Body of pancreas (tissue), 4 donors: ENCODE measurements at regions not wholly inside any gene's neighbourhood (a gene's known extent, or its start where the extent isn't known, plus 50 kb on each side); places are given as distances from the start of the nearest gene placed in this dataset.

Experiments used
- ATAC-seq: fragments of 150-250 bp; one replicate; pipeline ENCODE4 v1.9.1; 2016
- DNase-seq, 4 donors: peaks; one replicate each; pipeline ENCODE4 v3.0.0-alpha.2; 2019
- H3K27ac ChIP-seq, 4 donors: fragments of 200-600 bp; sonication (generic); 1 replicate in 3 of 4; 2 replicates in 1 of 4; pipeline versions ENCODE4 v1.5.1 to v1.6.1; 2016 to 2019; ENCODE audit warnings: mild to moderate bottlenecking in 1 of 4, mixed read lengths in 1 of 4, moderate library complexity in 1 of 4
- H3K27me3 ChIP-seq, 2 donors: fragments of 200-600 bp; sonication (generic); one replicate each; pipeline ENCODE4 v1.6.0; 2016; ENCODE audit warnings: mild to moderate bottlenecking in 1 of 2
- H3K36me3 ChIP-seq, 2 donors: fragments of 200-600 bp; sonication (generic); replicated peaks in 1 of 2; 2 replicates each; pipeline ENCODE4 v1.5.1; 2016; ENCODE audit warnings: low read depth in 2 of 2; ENCODE audit not compliant: insufficient read depth in 1 of 2
- H3K4me1 ChIP-seq: fragments of 200-600 bp; sonication (generic); one replicate; pipeline ENCODE4 v1.6.0; 2016
- H3K4me3 ChIP-seq, 2 donors: fragments of 200-600 bp; sonication (generic); 1 replicate in 1 of 2; 2 replicates in 1 of 2; pipeline ENCODE4 v1.5.1; 2016 to 2019
- H3K9me3 ChIP-seq, 3 donors: fragments of 200-600 bp; sonication (generic); 1 replicate in 2 of 3; 2 replicates in 1 of 3; pipeline ENCODE4 v1.5.1; 2016
- CTCF ChIP-seq, 7 experiments: fragments of 450-650 bp in 4 of 7; fragments of 200-600 bp in 3 of 7; sonication (generic) in 3 of 7; IDR thresholded peaks; one replicate each; pipeline ENCODE4 v1.5.1; 2016 to 2019; ENCODE audit warnings: antibody characterized with exemption in 7 of 7
- POLR2A ChIP-seq, 3 donors: fragments of 450-650 bp; IDR thresholded peaks; one replicate each; pipeline ENCODE4 v1.6.1; 2016; ENCODE audit warnings: antibody characterized with exemption in 3 of 3, mild to moderate bottlenecking in 2 of 3
- WGBS, 2 donors: methylation state at CpG; one replicate each; pipeline ENCODE4 v1.1.5; 2017; 5-methylcytosine and 5-hydroxymethylcytosine counted together
- intact Hi-C: fragments of 100-400 bp; cut with DNase I; formaldehyde crosslinking; loops from one replicate; pipeline ENCODE4 v1.15.1; 2023

- 85 to 86% methylated on average over 8 of the region's 8 CpGs for WGBS, 2 donors
- H3K27me3 ChIP-seq, result no peaks in the 10 kb centered on the region
- ATAC-seq, result no peak
- no peak overlapping the region for H3K4me3 ChIP-seq
- H3K36me3 ChIP-seq, result no peaks in the 10 kb centered on the region
- H3K27ac ChIP-seq, result no peak overlapping the region
- DNase-seq, result peak in 1 of 4 donors; percentile 11
- TF ChIP-seq POLR2A (IDR thresholded peaks at IDR 0.05), result no peak
- H3K4me1 ChIP-seq, result no peaks in the 10 kb centered on the region
- intact Hi-C loops, result no loop called here
- H3K9me3 ChIP-seq, result no peaks in the 10 kb centered on the region
These were observed 219.9 kb downstream of the ALDH8A1 start for GRCh38 chr6:134730013-134730412.

GRCh38 chr6:134729561-134729960 lies 220.3 kb downstream of the ALDH8A1 start:
- intact Hi-C loops, result no loop called here
- 75 to 87% methylated on average over 4 of the region's 4 CpGs for WGBS, 2 donors

GRCh38 chr6:134727081-134727480 lies 222.8 kb downstream of the ALDH8A1 start:
- Histone ChIP-seq H3K4me1 (no peaks in the 10 kb centered on the region), H3K4me3 (no peak overlapping the region), H3K27ac (no peak overlapping the region), H3K27me3 (no peaks in the 10 kb centered on the region), H3K9me3 (no peaks in the 10 kb centered on the region), H3K36me3 (no peaks in the 10 kb centered on the region)
- WGBS, 2 donors, result 73 to 77% methylated on average over 2 of the region's 2 CpGs
- DNase-seq, result no peak
- intact Hi-C loops, result no loop called here
- ATAC-seq, result no peak
- TF ChIP-seq CTCF (IDR thresholded peaks at IDR 0.05), result no peak
- no peak for TF ChIP-seq POLR2A (IDR thresholded peaks at IDR 0.05)

More at GRCh38 chr6:134729561-134729960, 220.3 kb downstream of the ALDH8A1 start:
- H3K4me1 ChIP-seq, result no peaks in the 10 kb centered on the region
- DNase-seq (no peak), ATAC-seq (no peak)
- no peak overlapping the region for H3K4me3 ChIP-seq
- TF ChIP-seq CTCF (IDR thresholded peaks at IDR 0.05), result no peak
- TF ChIP-seq POLR2A (IDR thresholded peaks at IDR 0.05), result no peak
- H3K27me3 ChIP-seq, result no peaks in the 10 kb centered on the region
- no peaks in the 10 kb centered on the region for H3K36me3 ChIP-seq
- no peak overlapping the region for H3K27ac ChIP-seq
- no peaks in the 10 kb centered on the region for H3K9me3 ChIP-seq

GRCh38 chr6:134725590-134725989 lies 224.3 kb downstream of the ALDH8A1 start:
- H3K4me3 ChIP-seq, result no peak overlapping the region
- H3K9me3 ChIP-seq, result no peaks in the 10 kb centered on the region
- DNase-seq (no peak), ATAC-seq (no peak)
- H3K27ac ChIP-seq, result no peak overlapping the region
- intact Hi-C loops, result no loop called here
- no peaks in the 10 kb centered on the region for H3K4me1 ChIP-seq
- no peak for TF ChIP-seq CTCF (IDR thresholded peaks at IDR 0.05)
- no peak for TF ChIP-seq POLR2A (IDR thresholded peaks at IDR 0.05)
- no peaks in the 10 kb centered on the region for H3K27me3 ChIP-seq
- H3K36me3 ChIP-seq, result no peaks in the 10 kb centered on the region
- WGBS, 2 donors, result 74 to 100% methylated on average over 1 of the region's 1 CpG

GRCh38 chr6:134724771-134725340 lies 225.0 kb downstream of the ALDH8A1 start:
- WGBS, 2 donors, result 49 to 63% methylated on average over 8 of the region's 8 CpGs
- no peak for TF ChIP-seq POLR2A (IDR thresholded peaks at IDR 0.05)
- TF ChIP-seq CTCF (IDR thresholded peaks at IDR 0.05), result no peak
- no peak overlapping the region for H3K4me3 ChIP-seq
- no peaks in the 10 kb centered on the region for H3K9me3 ChIP-seq
- H3K36me3 ChIP-seq, result no peaks in the 10 kb centered on the region
- peak overlapping the region in 1 of 4 donors; percentile 9 for H3K27ac ChIP-seq
- ATAC-seq (peak; percentile 38), DNase-seq (peak in 1 of 4 donors; percentile 18)
- H3K27me3 ChIP-seq, result no peaks in the 10 kb centered on the region
- intact Hi-C loops, result no loop called here
- no peaks in the 10 kb centered on the region for H3K4me1 ChIP-seq
